ENCODE measurements at regions not wholly inside any gene's neighbourhood (a gene's known extent, or its start where the extent isn't known, plus 50 kb on each side); places are given as distances from the start of the nearest gene placed in this dataset.

GRCh38 chr2:54030806-54031205 lies 60.0 kb upstream of the PSME4 start:
- Histone ChIP-seq H3K4me2 (ENCODE audit: control insufficient read depth, extremely low read depth, insufficient read depth, low read depth, low read length) (no peak overlapping the region), H3K4me3 (ENCODE audit: control insufficient read depth in 2 of 3, extremely low read depth in 1 of 3, insufficient read depth in 2 of 3, low read depth in 1 of 3, low read length in 3 of 3) (no peak overlapping the region), H3K9ac (ENCODE audit: control insufficient read depth, extremely low read depth, insufficient read depth, low read length) (no peak overlapping the region), H3K79me2 (ENCODE audit: control insufficient read depth, insufficient read depth, low read length) (no peaks in the 10 kb centered on the region), H3K4me1 (ENCODE audit: control insufficient read depth, extremely low read depth, insufficient read depth, low read length) (no peaks in the 10 kb centered on the region), H3K27me3 (ENCODE audit: control insufficient read depth, extremely low read depth, insufficient read depth, low read length) (no peaks in the 10 kb centered on the region), H2AFZ (ENCODE audit: control insufficient read depth, low read length) (no peak overlapping the region), H3K36me3 (ENCODE audit: control insufficient read depth in 2 of 2, extremely low read depth in 1 of 2, insufficient read depth in 2 of 2, low read length in 2 of 2) (no peaks in the 10 kb centered on the region), H3K9me1 (ENCODE audit: control insufficient read depth, extremely low read depth, insufficient read depth, low read length) (no peaks in the 10 kb centered on the region), H3K27ac (ENCODE audit: control insufficient read depth, insufficient read depth, low read length) (no peak overlapping the region), H4K20me1 (ENCODE audit: control insufficient read depth, extremely low read depth, insufficient read depth, low read length) (no peaks in the 10 kb centered on the region), H3K9me3 (ENCODE audit: control insufficient read depth, low read depth, low read length) (no peaks in the 10 kb centered on the region)
- DNase-seq (ENCODE audit: low read depth, low spot score) (no peak), FAIRE-seq (no peak)
- dilution Hi-C loops (cut with MboI; ENCODE audit: extremely low pct_ligation_motif_present, low sequenced_read_pairs) = no loop called here
- TF ChIP-seq, protein P1, sequence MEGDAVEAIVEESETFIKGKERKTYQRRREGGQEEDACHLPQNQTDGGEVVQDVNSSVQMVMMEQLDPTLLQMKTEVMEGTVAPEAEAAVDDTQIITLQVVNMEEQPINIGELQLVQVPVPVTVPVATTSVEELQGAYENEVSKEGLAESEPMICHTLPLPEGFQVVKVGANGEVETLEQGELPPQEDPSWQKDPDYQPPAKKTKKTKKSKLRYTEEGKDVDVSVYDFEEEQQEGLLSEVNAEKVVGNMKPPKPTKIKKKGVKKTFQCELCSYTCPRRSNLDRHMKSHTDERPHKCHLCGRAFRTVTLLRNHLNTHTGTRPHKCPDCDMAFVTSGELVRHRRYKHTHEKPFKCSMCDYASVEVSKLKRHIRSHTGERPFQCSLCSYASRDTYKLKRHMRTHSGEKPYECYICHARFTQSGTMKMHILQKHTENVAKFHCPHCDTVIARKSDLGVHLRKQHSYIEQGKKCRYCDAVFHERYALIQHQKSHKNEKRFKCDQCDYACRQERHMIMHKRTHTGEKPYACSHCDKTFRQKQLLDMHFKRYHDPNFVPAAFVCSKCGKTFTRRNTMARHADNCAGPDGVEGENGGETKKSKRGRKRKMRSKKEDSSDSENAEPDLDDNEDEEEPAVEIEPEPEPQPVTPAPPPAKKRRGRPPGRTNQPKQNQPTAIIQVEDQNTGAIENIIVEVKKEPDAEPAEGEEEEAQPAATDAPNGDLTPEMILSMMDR (optimal IDR thresholded peaks at IDR 0.05 in 1 of 3, IDR thresholded peaks at IDR 0.05 in 1 of 3, conservative IDR thresholded peaks at IDR 0.05 in 1 of 3; ENCODE audit: extremely low read depth in 1 of 3, insufficient read depth in 2 of 3, low read length in 3 of 3) = no peak
- no peak for TF ChIP-seq EZH2 (IDR thresholded peaks at IDR 0.05; ENCODE audit: low read length)

GRCh38 chr2:54030396-54030741 lies 59.6 kb upstream of the PSME4 start:
- Histone ChIP-seq H3K27me3 (ENCODE audit: control insufficient read depth, extremely low read depth, insufficient read depth, low read length) (no peaks in the 10 kb centered on the region), H3K36me3 (ENCODE audit: control insufficient read depth in 2 of 2, extremely low read depth in 1 of 2, insufficient read depth in 2 of 2, low read length in 2 of 2) (no peaks in the 10 kb centered on the region), H3K9me1 (ENCODE audit: control insufficient read depth, extremely low read depth, insufficient read depth, low read length) (no peaks in the 10 kb centered on the region), H3K27ac (ENCODE audit: control insufficient read depth, insufficient read depth, low read length) (no peak overlapping the region), H3K79me2 (ENCODE audit: control insufficient read depth, insufficient read depth, low read length) (no peaks in the 10 kb centered on the region), H3K4me2 (ENCODE audit: control insufficient read depth, extremely low read depth, insufficient read depth, low read depth, low read length) (no peak overlapping the region), H2AFZ (ENCODE audit: control insufficient read depth, low read length) (no peak overlapping the region), H4K20me1 (ENCODE audit: control insufficient read depth, extremely low read depth, insufficient read depth, low read length) (no peaks in the 10 kb centered on the region), H3K4me3 (ENCODE audit: control insufficient read depth in 2 of 3, extremely low read depth in 1 of 3, insufficient read depth in 2 of 3, low read depth in 1 of 3, low read length in 3 of 3) (no peak overlapping the region), H3K9ac (ENCODE audit: control insufficient read depth, extremely low read depth, insufficient read depth, low read length) (no peak overlapping the region), H3K4me1 (ENCODE audit: control insufficient read depth, extremely low read depth, insufficient read depth, low read length) (no peaks in the 10 kb centered on the region), H3K9me3 (ENCODE audit: control insufficient read depth, low read depth, low read length) (no peaks in the 10 kb centered on the region)
- FAIRE-seq (no peak), DNase-seq (ENCODE audit: low read depth, low spot score) (no peak)
- TF ChIP-seq, protein P1 (optimal IDR thresholded peaks at IDR 0.05 in 1 of 3, IDR thresholded peaks at IDR 0.05 in 1 of 3, conservative IDR thresholded peaks at IDR 0.05 in 1 of 3; ENCODE audit: extremely low read depth in 1 of 3, insufficient read depth in 2 of 3, low read length in 3 of 3) = no peak
- TF ChIP-seq EZH2 (IDR thresholded peaks at IDR 0.05; ENCODE audit: low read length) = no peak
- dilution Hi-C loops (cut with MboI; ENCODE audit: extremely low pct_ligation_motif_present, low sequenced_read_pairs) = no loop called here

Data from keratinocyte (primary cell).